Keratinocyte (primary cell): ENCODE measurements at regions not wholly inside any gene's neighbourhood (a gene's known extent, or its start where the extent isn't known, plus 50 kb on each side); places are given as distances from the start of the nearest gene placed in this dataset.

Experiments used
- EZH2 ChIP-seq: IDR thresholded peaks from one replicate; pipeline ENCODE4 v1.6.1; 2012; ENCODE audit warnings: inconsistent platforms, mild to moderate bottlenecking, low read length, moderate library complexity
- TF ChIP-seq, protein P1 (sequence below), 3 experiments: IDR thresholded peaks in 1 of 3; conservative IDR thresholded peaks in 1 of 3; optimal IDR thresholded peaks in 1 of 3; 2 replicates in 2 of 3; 3 replicates in 1 of 3; pipeline versions ENCODE3 to v1.5.1; 2011; ENCODE audit warnings: low read length in 3 of 3, mild to moderate bottlenecking in 3 of 3, moderate library complexity in 2 of 3, control low read depth in 1 of 3, inconsistent platforms in 1 of 3; ENCODE audit not compliant: insufficient read depth in 2 of 3; ENCODE audit errors: extremely low read depth in 1 of 3

DNA sequence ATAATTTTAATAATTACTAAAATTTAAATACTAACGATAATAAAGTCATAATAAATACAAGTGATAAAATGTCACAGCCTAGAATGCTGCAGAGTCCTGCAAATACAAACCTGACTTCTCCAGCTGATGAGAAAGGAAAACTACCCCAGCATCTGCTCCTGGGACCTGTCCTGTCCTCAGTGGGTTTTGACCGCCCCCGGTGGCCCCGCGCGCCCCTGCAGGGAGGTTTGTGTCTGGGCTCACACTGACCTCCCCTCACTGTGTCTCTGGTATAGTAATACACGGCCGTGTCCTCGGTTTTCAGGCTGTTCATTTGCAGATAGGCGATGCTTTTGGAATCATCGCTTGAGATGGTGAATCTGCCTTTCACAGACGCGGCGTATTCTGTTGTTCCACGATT lies 1139.4 kb downstream of the TMEM121 start:
- TF ChIP-seq, protein P1, sequence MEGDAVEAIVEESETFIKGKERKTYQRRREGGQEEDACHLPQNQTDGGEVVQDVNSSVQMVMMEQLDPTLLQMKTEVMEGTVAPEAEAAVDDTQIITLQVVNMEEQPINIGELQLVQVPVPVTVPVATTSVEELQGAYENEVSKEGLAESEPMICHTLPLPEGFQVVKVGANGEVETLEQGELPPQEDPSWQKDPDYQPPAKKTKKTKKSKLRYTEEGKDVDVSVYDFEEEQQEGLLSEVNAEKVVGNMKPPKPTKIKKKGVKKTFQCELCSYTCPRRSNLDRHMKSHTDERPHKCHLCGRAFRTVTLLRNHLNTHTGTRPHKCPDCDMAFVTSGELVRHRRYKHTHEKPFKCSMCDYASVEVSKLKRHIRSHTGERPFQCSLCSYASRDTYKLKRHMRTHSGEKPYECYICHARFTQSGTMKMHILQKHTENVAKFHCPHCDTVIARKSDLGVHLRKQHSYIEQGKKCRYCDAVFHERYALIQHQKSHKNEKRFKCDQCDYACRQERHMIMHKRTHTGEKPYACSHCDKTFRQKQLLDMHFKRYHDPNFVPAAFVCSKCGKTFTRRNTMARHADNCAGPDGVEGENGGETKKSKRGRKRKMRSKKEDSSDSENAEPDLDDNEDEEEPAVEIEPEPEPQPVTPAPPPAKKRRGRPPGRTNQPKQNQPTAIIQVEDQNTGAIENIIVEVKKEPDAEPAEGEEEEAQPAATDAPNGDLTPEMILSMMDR (optimal IDR thresholded peaks at IDR 0.05 in 1 of 3, IDR thresholded peaks at IDR 0.05 in 1 of 3, conservative IDR thresholded peaks at IDR 0.05 in 1 of 3; ENCODE audit: extremely low read depth in 1 of 3, insufficient read depth in 2 of 3, low read length in 3 of 3), result no peak
- no peak for TF ChIP-seq EZH2
